ENCODE measurements at regions not wholly inside any gene's neighbourhood (a gene's known extent, or its start where the extent isn't known, plus 50 kb on each side); places are given as distances from the start of the nearest gene placed in this dataset.

- no peak for DNase-seq
These were observed 187.6 kb upstream of the SHH start for GRCh38 chr7:155999631-156000489.

DNA sequence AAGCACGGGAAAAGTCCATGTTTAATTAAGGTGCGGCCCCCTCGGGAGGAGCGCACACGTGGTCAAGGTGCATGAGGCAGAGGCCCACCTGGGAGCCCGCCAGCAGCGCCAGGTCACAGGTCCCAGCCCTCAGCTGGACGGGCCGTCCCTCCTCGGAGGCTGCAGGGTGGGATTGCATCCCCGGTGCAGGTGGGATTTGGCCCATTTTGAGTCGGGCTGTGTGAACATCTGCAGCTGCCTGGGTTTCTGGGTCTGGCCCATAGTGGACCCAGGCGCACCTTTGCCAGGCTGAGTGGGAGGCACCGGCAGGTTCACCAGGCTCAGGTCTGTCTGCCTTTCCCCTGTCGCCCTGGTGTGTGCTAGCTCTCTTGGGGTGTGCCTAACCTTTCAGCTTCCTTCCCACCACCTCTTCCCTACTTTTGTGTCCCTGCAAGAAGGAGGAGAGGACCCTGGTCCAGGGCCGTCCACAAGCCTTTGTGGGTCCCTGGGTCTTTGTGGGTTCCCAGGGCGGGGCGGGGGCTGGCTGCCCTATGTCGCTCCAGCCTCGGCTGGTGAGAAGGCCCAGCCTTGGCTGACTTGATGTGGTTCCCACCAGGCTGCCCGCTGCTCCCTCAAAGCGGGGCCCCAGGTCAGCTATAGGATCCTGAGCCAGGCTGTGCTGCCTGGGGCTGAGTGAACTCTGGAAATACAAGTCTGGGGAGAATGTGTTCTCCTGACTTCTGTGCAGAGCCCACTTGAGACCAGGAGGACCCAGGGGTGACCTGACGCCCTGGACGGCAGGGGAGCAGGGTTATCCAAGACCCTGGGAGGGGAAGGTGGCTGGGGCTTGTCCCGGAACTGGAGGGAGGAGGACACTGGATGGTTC is 186.7 kb upstream of the SHH start:
- DNase-seq, result no peak

- DNase-seq, result no peak
These were observed 186.0 kb upstream of the SHH start for GRCh38 chr7:155998328-155998691.

DNA sequence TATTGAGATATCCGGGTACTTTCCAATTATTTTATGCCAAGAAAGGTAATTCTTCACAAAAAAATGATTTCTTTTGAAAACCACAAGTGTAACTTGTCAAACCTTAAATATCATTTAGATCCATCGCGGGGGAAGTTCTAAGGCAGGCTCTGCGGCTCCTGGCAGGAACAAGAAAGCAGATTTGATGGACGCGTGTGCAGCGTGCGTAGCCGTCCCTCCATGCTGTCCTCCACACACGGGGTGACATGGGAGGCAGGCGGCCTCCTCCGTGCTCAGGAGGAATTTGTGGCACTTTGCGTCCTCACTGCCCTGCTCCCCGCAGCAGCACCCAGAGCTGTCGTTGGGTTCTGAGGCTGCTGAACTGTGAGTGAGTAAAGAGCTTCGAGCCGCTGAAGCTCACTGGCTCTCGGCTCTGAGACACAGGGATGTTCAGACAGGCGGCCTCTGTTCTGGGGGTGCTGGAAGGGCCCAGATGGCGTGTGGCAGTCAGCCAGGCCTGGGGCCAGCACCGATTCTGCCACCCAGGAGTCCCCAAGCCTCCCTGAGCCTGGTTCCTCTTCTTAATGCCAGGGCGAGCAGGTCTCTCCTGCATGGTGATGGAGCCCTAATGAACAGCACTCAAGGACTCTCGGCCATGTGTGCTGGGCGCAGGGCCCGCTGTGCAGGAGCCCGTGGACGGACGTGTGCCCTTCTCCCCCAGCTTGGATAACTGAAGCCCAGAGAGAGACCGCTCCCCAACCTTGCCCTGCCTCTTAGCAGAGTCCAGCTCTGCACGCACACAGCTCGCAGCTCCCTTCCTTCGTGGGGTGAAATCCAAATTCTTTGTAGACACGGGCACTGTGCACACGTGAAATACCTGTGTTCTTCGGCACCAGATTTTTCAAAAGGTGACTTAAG is 185.4 kb upstream of the SHH start:
- no peak for DNase-seq

DNA sequence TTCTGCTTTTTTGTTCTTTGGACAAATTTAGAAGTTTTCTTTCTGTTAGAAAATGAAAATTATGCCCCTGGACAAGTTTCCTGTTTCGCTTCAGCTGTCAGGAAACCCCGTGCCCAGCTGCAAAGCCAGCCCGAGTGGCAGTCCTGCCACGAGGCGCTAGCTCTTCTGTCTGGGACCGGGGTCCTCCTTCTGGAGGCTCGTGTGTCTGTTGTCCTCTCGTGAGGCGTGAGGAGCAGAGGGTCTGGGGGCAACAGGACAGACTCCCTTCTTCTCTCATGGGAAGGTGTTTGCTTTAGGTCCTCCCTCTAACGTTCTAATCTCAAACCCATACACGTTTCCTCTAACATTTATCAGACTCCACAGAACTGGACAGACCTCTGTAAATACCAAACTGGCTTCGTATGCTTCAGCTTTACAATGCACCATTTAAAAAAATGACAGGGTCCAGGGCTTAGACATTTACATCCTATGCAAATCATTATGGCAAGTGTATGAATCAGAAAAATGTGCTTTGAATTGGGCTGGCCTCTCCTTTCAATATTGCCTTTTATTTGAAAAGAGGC is 184.5 kb upstream of the SHH start:
- DNase-seq, result no peak

- no peak for DNase-seq
These were observed 182.9 kb upstream of the SHH start for GRCh38 chr7:155995183-155995612.

DNA sequence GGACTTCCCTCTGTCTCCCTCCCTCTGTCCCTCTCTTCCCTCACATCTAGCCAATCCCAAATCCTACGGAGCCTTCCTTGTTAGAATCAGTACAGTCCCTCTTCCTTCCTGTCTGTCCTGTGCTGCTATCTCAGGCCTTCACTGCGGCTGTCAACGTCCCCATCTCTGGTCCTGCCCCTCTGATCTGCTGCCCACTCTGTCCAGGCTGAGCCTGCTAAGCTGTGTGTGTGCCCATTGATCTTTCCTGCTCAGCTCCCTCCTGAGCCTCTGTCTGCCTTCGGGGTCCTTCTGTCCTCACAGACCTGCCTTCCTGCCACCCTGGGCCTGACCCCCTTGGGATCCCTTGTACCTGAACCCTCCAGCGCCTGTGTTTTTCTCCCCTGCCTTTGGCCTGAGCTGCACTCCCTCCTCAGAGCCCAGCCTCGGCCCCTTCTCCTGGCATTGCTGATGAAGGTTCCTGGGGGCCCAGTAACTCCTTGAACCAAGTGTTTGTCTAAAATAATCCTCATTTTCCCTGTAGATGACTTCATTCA is 182.1 kb upstream of the SHH start:
- DNase-seq, result no peak

- DNase-seq, result no peak
These were observed 181.4 kb upstream of the SHH start for GRCh38 chr7:155993420-155994278.

GRCh38 chr7:155992974-155993373 is 180.7 kb upstream of the SHH start:
- DNase-seq, result no peak

DNA sequence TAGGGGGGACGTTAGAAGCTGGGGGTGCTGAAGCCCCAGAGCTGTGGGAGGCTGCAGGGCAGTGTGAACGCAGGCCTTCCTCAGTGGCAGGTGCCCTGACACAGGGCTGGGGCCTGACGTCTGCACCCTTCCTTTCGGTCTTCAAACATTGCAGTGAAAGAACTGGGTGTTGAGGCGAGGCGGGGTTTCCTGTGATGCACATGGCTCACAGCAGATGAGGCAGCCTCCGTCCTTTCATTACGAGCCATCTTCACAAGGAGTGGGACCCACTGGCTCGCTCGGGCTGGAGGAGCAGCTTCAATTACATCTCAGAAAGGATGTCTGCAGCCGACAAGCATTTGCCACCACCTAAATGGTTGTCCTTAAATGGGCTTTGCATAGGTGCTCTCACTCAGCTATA is 180.3 kb upstream of the SHH start:
- no peak for DNase-seq

GRCh38 chr7:155992107-155992506 is 179.8 kb upstream of the SHH start:
- DNase-seq, result no peak

DNA sequence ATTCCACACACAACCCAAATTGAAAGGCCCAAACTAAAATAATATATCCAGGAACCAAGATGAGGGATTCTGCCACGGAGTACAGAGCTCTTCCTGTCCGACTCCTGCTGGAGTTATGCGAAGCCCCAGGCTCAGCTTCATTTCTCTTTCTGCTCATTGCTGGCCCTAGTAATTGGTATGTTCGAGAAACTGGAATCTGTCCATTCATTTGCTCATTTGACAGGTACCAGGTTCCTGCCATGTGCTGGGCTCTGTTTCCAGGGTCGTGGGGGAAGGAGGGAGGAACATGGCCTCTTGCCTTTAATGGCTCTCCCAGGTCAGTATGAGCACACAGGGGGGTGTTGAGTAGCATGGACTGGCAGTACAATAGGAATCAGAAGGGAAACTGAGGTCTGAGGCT is 179.2 kb upstream of the SHH start:
- DNase-seq, result no peak

DNA sequence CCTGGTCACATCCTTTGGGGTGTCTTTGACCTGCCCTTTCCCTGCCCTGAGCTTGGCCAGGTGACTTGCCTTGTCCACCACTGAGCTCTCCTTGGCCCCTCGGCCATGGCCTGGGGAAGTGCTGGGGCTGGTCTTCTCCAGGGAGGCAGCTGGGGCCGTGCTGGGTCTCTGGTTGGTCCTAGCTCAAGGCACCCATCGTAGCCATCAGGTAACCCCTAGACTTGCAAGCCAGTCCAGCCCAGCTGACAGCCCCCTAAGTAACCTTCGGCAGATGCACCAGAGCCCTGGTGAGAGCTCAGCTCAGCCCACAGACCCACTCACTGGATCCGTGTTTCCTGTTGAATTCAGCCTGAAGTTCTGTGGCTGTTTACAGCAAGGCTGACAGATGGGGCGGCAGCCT is 176.2 kb upstream of the SHH start:
- DNase-seq, result no peak

DNA sequence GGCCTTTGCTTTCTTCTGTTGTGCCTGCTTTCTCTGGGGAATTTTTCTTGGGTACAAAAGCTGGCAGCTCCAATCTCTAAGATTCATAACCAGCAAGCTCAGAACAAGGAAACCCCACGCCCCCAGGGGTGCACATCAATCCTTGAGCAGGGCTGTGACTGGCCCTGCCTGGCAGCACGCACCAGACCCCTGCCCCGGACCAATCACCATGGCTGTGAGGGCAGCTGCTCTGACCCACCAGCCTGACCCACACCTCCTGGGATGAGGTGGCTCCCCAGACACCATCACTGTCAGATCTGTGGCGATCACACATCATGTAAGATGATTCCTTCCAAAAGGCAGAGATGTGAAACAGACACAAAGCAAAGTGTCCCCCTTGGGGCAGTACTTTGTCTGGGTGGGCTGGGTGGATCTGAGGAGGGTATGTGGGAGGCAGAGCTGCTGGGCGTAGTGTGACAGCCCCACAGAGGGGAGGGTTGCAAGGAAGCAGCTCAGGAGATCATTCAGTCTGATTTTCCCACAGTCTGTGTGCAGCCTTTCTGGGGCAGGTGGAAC is 175.5 kb upstream of the SHH start:
- DNase-seq, result no peak

DNA sequence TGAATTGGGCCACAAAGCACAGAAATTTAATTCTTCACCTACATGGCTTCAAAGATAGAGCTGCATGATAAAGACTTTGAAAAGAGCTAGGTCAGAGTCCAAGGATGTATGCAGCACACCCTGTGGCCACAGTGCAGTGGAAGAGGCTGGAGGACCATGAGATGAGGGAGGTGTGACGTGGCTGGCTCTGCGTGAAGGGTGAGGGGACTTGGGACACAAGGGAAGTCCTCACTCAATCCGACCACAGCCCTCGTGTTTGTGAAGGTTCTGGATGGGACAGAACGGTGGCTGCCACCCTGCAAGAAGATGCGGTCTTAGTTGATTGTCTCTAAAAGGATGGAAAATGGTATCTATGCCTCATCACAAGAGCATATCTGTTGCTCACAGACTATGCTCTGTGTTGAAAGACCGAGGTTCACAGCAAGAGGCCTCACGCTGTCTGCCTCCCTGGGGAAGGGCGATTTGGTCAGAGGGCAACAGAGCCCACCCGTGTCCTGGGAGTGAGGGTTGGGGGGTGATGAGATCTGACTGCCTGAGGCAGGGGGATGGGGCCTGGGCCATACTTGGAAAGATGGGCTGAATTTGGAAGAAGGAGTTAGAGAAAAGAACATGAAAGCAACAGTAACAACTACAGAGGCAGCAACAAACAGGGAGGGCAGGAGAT is 174.4 kb upstream of the SHH start:
- no peak for DNase-seq

DNA sequence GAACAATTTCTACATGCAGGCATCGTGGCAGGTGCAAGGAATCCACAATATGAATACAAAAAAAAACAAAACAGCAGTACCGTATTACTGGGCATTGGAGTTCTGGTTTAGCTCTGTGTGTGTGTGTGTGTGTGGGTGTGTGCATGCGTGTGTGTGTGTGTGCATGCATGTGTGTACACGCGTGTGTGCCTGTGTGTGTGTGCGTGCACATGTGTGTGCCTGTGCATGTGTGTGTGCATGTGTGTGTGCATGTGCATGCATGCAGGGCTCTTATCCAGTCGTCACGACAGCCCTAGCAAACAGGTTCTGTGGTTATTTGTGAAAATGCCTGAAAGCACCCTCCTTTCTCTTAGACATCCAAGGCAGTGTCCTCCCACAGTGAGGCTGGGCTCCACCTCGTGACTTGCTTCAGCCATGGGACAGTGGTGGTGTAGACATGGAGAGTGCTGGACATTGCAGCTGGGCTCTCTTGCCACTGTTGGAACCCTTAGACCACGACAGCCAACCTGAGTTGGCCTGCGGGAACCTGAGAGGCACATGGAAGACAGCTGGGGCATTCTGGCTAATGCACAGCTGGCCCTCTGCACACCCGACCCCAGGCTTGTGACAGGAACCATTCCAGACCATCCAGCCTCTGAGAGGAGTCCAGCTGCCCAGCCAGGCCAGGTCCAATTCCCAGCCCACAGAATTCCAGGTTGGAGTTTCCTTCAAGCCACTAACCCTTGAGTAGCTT is 173.4 kb upstream of the SHH start:
- no peak for DNase-seq

DNA sequence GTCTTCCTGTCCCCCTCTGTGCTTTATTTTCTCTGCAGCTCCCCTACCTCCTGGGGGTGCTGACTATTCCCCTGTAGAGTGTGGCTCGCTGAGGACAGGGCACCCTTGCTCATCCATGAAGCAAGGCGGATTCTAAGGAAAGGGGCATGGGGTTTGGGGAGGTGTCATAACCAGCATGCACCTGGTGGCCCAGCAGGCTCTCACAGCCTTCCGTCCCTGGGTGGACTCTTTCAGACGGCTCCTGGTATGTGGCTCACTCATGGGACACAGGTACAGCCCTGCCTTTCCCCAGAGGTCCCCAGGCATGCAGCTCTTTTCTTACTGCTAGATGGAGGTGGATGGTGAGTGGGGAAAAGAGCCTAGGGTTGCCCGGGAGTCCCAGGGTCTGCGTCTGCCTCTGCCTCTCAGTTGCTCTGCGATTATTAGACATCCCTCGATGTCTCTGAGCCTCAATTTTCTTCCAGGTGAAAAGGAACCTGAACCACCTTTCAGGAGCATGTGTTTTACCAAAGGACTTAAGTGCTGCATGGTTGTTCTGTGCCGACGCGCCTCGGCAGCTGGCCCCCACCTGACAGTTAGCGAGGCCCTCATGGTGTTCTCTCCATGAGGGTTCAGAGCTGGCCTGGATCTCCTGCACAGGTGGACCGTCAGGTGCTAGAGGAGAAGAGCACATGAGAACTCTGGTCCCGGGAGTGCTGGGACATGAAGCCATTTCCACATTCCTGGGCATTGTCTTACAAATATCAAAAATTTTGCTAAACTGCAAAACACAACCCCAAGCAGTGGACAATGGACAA is 172.5 kb upstream of the SHH start:
- DNase-seq, result no peak

DNA sequence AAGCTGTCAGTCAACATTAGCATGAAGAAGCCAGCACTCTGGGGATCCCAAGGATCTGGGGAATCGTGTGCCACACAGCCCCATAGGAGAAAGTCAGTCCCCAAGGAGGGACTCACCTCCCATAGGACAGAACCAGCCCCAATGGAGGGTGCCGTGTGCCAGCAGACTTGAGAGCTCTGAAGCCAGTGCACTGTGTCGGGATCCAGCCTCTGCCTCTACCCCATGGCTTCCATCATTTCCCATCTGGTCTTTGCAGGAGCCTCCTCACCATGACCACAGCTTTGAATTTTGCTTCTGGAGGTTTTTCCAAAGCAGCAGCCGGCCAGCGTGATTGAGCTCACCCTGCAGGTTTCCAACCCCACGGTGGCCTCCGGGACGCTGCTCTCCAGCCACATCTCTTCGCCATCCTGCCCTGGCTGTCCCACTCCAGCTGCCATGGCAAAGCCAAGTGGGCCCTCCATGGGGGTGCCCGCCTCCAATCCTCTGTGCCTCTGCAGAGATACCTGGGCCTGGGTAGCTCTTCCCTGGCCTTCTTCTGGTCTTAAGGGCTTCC is 171.8 kb upstream of the SHH start:
- DNase-seq, result no peak

All from CD4-positive, alpha-beta T cell treated with Interleukin-4 for 4 hours (primary cell).